GM18505 (cell line): ENCODE measurements at regions not wholly inside any gene's neighbourhood (a gene's known extent, or its start where the extent isn't known, plus 50 kb on each side); places are given as distances from the start of the nearest gene placed in this dataset.

ENCODE experiments used
- ATAC-seq: cut with Tn5 transposase; IDR thresholded peaks from one replicate; pipeline ENCODE4 v1.9.1; 2021; ENCODE audit not compliant: unreplicated experiment
- POLR2A ChIP-seq: IDR thresholded peaks from 4 replicates; pipeline ENCODE4 v1.6.1; 2011; ENCODE audit warnings: borderline replicate concordance; ENCODE audit not compliant: insufficient read depth, insufficient read length; ENCODE audit errors: extremely low read depth

- TF ChIP-seq POLR2A = no peak
These were observed 550.8 kb downstream of the EFNB2 start for GRCh38 chr13:105984646-105985045.

GRCh38 chr13:105984236-105984635 lies 551.2 kb downstream of the EFNB2 start:
- TF ChIP-seq POLR2A = no peak

More at GRCh38 chr13:105984646-105985045, 550.8 kb downstream of the EFNB2 start:
- ATAC-seq = no peak

GRCh38 chr13:105982219-105982930 lies 553.1 kb downstream of the EFNB2 start:
- ATAC-seq = no peak
- no peak for TF ChIP-seq POLR2A

More at GRCh38 chr13:105984236-105984635, 551.2 kb downstream of the EFNB2 start:
- ATAC-seq = no peak

GRCh38 chr13:105979131-105980011 lies 556.1 kb downstream of the EFNB2 start:
- no peak for TF ChIP-seq POLR2A
- no peak for ATAC-seq

GRCh38 chr13:105974380-105974779 lies 561.1 kb downstream of the EFNB2 start:
- ATAC-seq = no peak
- TF ChIP-seq POLR2A = no peak

- no peak for TF ChIP-seq POLR2A
- ATAC-seq = no peak
These were observed 562.5 kb downstream of the EFNB2 start for GRCh38 chr13:105972811-105973590.

- ATAC-seq = no peak
- TF ChIP-seq POLR2A = no peak
These were observed 563.1 kb downstream of the EFNB2 start for GRCh38 chr13:105972306-105972721.

- TF ChIP-seq POLR2A = no peak
- ATAC-seq = no peak
These were observed 563.7 kb downstream of the EFNB2 start for GRCh38 chr13:105971738-105972137.

- no peak for ATAC-seq
- no peak for TF ChIP-seq POLR2A
These were observed 564.1 kb downstream of the EFNB2 start for GRCh38 chr13:105971312-105971711.

- no peak for TF ChIP-seq POLR2A
- no peak for ATAC-seq
These were observed 565.7 kb downstream of the EFNB2 start for GRCh38 chr13:105969761-105970160.

- ATAC-seq = no peak
- TF ChIP-seq POLR2A = no peak
These were observed 569.6 kb downstream of the EFNB2 start for GRCh38 chr13:105965910-105966309.

- no peak for ATAC-seq
- no peak for TF ChIP-seq POLR2A
These were observed 573.4 kb downstream of the EFNB2 start for GRCh38 chr13:105962080-105962479.

GRCh38 chr13:105961438-105961837 lies 574.0 kb downstream of the EFNB2 start:
- TF ChIP-seq POLR2A = no peak
- no peak for ATAC-seq
